ENCODE measurements at regions not wholly inside any gene's neighbourhood (a gene's known extent, or its start where the extent isn't known, plus 50 kb on each side); places are given as distances from the start of the nearest gene placed in this dataset.
A peak's percentile ranks its signal among the peaks of the same experiment; 100 is the strongest.

DNA sequence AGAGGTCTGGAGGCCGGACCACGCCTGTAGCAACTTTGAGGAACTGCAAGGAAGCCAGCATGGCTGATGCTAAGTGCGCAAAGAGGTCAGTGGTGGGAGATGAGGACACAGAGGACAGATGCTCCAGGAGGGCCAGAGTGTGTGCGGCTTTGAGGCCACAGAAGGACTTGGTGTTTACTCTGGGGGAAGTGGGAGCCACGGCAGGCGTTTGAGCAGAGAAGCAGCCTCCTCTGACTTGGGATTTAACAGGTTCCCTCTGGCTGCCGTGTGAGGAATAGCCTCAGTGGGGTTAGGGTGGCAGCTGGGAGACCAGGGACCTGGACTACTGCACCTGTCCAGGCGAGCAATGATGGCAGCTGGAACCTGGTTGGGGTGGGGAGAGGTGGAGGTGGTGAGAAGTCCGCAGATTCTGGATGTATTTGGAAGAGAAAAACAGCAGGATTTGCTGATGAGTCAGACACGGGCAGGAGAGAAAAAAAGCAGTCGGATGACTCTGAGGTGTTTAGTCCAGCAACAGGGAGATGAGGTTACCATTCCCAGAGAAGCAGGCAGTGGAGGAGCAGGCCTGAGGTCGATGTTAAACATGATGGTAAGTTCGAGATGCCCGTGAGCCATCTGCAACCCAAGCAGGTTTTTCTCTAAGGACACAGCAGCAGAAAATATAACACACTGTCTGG is 143.5 kb downstream of the SCARB1 start:
- DNase-seq (ENCODE audit: low read depth): peak; percentile 88
- H3K4me3 ChIP-seq (ENCODE audit: control insufficient read depth, low read depth, low read length): no peak overlapping the region
- TF ChIP-seq, protein P1, sequence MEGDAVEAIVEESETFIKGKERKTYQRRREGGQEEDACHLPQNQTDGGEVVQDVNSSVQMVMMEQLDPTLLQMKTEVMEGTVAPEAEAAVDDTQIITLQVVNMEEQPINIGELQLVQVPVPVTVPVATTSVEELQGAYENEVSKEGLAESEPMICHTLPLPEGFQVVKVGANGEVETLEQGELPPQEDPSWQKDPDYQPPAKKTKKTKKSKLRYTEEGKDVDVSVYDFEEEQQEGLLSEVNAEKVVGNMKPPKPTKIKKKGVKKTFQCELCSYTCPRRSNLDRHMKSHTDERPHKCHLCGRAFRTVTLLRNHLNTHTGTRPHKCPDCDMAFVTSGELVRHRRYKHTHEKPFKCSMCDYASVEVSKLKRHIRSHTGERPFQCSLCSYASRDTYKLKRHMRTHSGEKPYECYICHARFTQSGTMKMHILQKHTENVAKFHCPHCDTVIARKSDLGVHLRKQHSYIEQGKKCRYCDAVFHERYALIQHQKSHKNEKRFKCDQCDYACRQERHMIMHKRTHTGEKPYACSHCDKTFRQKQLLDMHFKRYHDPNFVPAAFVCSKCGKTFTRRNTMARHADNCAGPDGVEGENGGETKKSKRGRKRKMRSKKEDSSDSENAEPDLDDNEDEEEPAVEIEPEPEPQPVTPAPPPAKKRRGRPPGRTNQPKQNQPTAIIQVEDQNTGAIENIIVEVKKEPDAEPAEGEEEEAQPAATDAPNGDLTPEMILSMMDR (conservative IDR thresholded peaks at IDR 0.05; ENCODE audit: control insufficient read depth, insufficient read depth, low read depth, low read length): peak; percentile 44

- DNase-seq (ENCODE audit: low read depth): no peak
- TF ChIP-seq, protein P1 (conservative IDR thresholded peaks at IDR 0.05; ENCODE audit: control insufficient read depth, insufficient read depth, low read depth, low read length): no peak
- no peak overlapping the region for H3K4me3 ChIP-seq (ENCODE audit: control insufficient read depth, low read depth, low read length)
Measured at GRCh38 chr12:124719231-124719630, 144.4 kb downstream of the SCARB1 start.

- TF ChIP-seq, protein P1 (conservative IDR thresholded peaks at IDR 0.05; ENCODE audit: control insufficient read depth, insufficient read depth, low read depth, low read length): no peak
- no peak overlapping the region for H3K4me3 ChIP-seq (ENCODE audit: control insufficient read depth, low read depth, low read length)
- no peak for DNase-seq (ENCODE audit: low read depth)
Measured at GRCh38 chr12:124718458-124718857, 145.2 kb downstream of the SCARB1 start.

GRCh38 chr12:124718036-124718435 is 145.6 kb downstream of the SCARB1 start:
- TF ChIP-seq, protein P1 (conservative IDR thresholded peaks at IDR 0.05; ENCODE audit: control insufficient read depth, insufficient read depth, low read depth, low read length): no peak
- no peak overlapping the region for H3K4me3 ChIP-seq (ENCODE audit: control insufficient read depth, low read depth, low read length)
- no peak for DNase-seq (ENCODE audit: low read depth)

DNA sequence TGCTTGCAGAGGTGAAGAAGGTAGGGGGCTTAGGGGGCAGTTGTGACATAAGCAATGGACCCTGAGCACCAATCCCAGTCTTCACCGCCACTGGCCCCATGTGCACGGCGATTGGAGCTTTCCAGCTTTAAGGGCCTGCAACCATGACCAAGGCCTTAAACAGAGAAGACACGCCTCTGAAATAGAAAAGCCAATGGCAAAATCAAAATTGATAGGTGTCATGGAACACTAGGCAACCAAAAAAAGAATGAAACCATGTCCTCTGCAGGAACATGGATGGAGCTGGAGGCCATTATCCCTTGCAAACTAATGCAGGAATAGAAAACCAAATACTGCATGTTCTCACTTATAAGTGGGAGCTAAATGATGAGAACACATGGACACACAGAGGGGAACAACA is 146.3 kb downstream of the SCARB1 start:
- H3K4me3 ChIP-seq (ENCODE audit: control insufficient read depth, low read depth, low read length): no peak overlapping the region
- TF ChIP-seq, protein P1 (conservative IDR thresholded peaks at IDR 0.05; ENCODE audit: control insufficient read depth, insufficient read depth, low read depth, low read length): no peak
- no peak for DNase-seq (ENCODE audit: low read depth)

DNA sequence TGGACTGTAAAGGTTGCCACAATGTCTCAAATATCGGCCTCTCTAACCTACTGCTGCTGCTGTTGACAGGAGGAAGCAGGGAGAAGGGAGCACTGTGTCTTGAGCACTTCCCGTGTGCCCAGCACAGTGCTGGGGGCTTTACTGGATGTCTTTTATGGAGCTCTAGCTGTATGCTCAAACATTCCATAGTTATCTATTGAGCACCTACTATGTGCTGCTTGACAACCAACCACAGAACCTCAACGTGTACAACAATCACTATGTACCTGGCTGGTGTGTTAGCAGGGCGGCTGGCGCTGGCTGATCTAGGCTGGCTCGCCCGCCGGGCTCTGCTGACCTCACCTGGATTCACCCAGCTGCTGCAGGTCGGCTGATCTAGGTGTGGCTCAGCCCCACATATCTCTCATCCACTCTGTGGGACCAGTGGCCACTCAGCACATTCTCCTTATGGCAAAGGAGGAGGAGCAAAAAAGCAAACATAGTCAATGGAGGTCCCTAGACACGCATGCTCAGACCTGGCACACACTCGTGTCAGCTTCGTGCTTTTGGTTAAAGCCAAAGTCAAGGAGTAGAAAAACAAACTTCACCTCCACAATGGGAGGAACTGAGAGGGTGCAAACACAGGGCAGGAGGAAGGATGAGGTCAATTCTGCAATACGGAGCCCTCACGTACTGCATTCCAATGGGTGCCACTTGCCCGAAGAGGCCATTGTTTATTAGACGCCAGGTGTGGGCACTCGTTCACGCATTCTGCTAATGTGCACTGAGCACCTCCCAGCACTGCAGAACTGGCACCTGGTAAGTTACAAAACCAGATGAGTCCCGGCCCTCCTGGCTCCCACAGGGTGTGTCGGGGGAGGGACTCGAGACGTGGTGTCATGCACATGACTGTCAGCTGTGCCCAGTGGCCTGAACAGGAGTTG is 147.2 kb downstream of the SCARB1 start:
- H3K4me3 ChIP-seq (ENCODE audit: control insufficient read depth, low read depth, low read length): no peak overlapping the region
- DNase-seq (ENCODE audit: low read depth): no peak
- TF ChIP-seq, protein P1 (conservative IDR thresholded peaks at IDR 0.05; ENCODE audit: control insufficient read depth, insufficient read depth, low read depth, low read length): no peak

All from fibroblast of mammary gland (primary cell).